ENCODE measurements at regions not wholly inside any gene's neighbourhood (a gene's known extent, or its start where the extent isn't known, plus 50 kb on each side); places are given as distances from the start of the nearest gene placed in this dataset.
"Not testable (repeated sequence)": the region's sequence is repeated elsewhere in the genome, so short reads cannot be mapped to it uniquely, and the experiment has no call there.

DNA sequence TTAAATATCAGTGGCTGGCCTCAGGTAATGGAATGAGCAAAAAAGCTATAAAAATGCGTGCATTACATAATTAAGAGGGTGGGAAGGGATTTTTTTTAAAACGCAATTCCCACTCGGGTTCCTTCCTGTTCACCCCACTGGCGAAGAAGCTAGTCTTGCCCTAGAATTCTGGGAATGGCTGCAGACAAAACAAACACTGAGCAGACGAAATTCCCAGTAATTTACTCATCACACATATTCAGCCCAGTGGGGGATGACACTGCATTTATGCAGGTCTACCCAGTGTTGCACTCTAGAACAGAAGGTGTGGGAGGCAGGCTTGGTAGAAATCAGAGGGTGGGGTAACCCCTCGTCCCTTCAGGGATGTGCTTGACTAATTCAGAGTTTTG, 2695.0 kb upstream of the DEFB115 start:
- DNase-seq (ENCODE audit: low read depth in 2 of 2): no peak

DNA sequence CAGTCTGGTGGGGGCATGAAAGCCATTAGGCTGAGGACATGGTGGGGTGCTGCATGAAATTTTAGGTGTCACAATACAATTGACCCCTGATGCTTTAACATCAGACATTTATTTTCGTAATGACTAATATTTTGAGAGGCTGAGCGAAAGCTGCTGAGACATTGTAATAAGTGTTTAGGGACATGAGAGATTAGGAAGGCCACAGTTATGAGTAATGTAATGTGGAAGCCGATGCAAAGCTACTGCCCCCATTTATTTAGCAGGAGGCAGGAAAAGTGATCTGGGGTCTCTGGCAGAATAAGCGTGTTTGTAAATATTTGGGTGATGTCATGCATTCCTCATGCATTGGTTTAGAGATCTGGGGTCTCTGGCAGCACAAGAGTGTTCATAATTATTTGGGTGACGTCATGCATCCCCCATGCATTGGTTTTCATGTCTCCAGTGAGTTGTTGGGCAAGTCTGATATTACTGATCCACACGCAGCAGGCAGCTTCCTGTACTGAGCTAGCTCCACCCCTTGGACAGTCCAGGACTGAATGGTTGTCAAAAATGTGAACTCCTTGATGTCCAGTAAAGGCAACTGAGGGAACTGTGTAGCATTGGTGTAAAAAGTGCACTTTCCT, 2694.5 kb upstream of the DEFB115 start:
- DNase-seq (ENCODE audit: low read depth in 2 of 2): not testable (repeated sequence)

DNA sequence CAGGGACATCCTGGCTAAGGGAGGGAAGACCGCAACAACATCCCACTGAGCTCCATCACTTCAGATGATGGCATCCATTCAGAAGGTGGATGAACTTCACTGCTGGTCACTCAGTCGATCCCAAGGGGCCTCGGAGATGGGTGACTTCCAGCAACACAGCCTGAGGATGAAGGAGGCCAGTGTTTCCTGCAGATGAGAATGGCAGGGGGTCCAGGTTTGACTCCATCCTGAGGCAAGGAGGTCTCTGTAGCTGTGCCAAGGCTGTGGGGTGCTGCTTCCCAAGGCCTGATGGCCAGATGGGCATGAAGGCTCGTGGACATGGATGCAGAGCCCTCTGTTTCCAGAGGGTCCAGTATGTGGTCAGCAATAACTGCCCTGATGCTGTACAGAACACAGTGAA, 2693.4 kb upstream of the DEFB115 start:
- DNase-seq (ENCODE audit: low read depth in 2 of 2): not testable (repeated sequence)

DNA sequence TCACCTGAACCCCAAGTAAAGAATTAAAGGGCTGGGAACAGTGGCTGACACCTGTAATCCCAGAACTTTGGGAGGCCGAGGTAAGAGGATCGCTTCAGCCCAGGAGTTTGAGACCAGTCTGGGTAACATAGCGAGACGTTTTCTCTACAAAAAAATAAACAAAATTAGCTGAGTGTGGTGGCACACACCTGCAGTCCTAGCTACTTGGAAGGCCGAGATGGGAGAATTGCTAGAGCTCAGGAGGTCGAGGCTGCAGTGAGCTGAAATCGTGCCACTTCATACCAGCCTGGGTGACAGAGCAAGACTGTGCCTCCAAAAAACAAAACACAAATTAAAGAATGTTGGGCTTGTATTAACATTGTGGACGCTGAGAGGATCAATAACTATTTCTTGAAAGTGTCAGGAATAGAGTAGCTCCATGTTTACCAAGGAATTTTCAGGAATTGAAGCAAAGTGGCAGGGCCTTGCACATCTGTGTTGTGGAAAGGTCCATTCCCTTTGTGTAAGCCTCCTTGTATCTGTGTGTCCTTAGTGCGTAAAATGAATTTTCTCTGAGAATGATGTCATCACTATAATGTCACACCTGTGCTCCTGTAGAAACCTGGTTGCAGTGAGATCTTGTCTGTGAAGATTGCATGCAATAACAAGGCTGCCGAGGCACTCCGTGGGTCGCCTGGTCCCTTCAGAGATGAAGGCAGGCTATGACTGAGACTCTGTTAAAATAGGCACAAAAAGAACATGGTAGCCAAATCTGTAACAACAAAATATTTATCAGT, 2692.6 kb upstream of the DEFB115 start:
- not testable (repeated sequence) for DNase-seq (ENCODE audit: low read depth in 2 of 2)

DNA sequence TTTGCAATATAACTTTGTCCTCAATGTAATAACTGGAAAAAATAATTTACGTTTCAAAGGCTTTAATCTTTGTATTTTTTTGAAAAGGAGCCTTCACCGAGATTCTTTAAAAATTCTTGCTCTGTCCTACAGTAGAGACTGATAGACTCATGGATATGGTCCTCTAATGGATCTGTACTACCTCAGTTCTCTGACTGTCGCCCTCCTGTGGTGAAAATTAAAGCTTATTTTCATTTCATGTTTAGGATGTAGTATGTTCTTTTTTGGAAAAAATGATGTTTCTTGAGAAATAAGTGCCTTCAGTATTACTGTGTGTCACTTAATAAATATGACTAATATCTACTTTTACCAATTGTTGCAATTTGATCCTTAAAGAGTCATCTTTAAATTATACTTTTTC, 2681.5 kb upstream of the DEFB115 start:
- DNase-seq (ENCODE audit: low read depth in 2 of 2): not testable (repeated sequence)

DNA sequence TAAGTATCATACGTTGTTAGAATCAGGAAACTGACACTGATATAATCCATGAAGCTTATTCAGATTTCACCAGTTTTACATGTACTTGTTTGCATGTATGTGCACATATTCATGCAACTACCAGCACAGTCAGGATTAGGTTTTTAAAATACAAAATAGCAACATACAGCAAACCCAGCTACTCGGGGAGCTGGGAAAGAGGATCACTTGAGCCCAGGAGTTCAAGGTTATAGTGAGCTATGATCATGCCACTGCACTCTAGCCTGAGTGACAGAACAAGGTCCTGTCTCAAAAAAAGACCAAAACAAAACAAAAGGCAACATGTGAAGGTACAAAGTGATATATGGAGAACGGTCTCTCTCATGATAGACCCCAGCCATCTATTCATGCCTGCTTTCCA, 2665.8 kb upstream of the DEFB115 start:
- DNase-seq (ENCODE audit: low read depth in 2 of 2): not testable (repeated sequence)

DNA sequence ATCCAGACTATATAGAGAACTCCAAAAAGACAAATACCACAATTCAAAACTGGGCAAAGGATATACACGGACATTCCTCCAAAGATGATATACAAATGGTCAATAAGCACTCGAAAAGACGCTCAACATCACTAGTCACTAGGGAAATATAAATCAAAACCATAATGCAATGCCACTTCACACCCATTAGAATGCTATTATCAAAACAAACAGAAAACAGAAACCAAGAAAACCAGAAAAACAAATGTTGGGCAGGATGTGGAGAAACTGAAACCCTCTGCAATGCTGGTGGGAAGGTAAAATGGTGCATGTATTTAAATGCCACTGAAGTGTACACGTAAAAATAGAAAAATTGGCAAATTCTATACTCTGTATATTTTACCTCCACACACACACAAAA, 2664.1 kb upstream of the DEFB115 start:
- not testable (repeated sequence) for DNase-seq (ENCODE audit: low read depth in 2 of 2)

DNA sequence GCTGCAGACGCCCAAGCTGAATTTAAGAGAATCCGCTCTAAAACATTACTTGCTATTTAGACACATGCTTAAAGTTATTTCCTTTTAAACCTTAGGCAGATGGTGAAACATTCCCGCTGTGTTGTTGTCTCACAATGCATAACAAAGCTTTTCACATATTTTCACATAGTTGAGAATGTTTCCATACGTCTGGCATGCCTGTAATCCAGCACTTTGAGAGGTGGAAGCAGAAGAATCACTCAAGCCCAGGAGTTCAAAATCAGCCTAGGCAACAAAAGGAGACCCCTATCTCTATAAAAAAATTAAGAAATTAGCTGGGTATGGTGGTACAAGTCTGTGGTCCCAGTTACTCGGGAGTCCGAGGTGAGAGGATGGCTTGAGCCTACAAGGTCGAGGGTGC, 2663.0 kb upstream of the DEFB115 start:
- not testable (repeated sequence) for DNase-seq (ENCODE audit: low read depth in 2 of 2)

DNA sequence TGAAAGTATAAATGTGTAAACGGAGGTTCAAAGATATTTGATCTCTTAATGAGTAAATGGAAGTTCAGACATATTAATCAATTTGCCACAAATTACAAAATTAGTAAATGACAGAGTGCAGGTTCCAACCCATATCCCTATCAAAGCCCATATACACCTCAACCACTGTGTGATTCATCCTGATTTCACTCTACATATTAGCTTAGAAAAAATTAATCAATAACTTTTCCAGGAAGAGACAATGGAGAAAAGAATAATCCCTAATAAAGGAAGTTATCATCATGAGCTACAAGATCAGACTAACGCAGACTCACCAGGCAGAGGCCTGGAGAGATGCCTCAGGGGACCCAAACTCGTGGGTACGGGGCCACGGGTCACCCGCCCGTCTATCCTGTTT, 2655.5 kb upstream of the DEFB115 start:
- DNase-seq (ENCODE audit: low read depth in 2 of 2): not testable (repeated sequence)

DNA sequence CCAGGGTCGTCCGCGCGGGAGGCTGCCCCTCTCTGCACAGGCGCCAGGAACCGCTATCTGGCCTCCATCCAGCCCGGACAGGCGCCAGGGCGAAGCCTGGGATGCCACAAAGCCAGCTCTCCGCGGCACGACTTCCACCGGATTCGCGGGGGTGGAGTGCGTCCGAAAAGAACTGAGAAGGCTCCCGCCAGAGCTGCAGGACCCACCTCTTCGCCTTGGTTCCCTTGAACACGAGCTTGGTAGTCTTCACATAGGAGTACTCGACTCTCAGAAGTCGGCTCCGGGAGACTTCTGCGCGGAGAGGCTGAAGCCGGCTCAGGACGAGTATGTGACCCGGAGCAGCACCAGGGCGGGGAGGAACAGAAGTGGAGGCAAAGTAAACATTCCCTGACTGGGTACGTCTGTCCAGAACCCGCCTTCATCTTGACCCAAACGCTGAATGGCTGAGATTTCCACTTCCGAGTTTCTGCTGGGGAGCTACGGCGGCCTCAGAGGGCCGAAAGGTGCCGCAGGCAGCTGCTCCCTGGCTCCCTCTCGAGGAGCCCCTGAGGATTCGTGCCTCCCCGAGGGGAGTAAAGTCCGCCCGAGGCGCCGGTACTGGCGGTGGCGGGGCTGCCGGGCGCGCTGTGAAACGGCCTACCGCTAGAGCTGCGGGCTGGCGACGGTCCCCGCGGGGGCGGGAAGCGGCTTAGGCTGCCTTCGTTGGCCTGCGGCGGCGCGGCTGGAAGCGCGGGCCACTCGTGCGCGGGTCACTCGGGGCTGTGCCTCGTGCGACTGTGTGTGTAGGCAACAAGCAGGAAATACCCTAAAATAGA, 2654.9 kb upstream of the DEFB115 start:
- DNase-seq (ENCODE audit: low read depth in 2 of 2): peak; percentile 54 to 66

DNA sequence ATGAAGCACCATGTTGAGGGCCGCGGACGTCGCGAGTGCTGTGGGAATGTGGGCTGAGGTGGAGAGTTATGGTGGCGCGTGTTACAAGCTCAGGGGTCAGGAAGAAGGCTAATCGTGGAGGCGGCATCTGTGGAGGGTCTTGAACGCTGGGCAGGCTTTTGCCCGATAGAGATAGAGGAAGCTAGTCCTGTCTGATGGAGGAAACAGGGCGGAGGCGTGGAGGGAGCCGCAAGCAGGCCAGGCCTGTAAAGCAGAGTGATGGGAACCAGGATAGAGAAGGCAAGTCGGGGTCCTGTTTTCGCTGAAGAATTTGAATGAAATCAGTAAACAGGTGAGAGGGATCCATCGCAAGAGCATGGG, 2654.3 kb upstream of the DEFB115 start:
- not testable (repeated sequence) for DNase-seq (ENCODE audit: low read depth in 2 of 2)

DNA sequence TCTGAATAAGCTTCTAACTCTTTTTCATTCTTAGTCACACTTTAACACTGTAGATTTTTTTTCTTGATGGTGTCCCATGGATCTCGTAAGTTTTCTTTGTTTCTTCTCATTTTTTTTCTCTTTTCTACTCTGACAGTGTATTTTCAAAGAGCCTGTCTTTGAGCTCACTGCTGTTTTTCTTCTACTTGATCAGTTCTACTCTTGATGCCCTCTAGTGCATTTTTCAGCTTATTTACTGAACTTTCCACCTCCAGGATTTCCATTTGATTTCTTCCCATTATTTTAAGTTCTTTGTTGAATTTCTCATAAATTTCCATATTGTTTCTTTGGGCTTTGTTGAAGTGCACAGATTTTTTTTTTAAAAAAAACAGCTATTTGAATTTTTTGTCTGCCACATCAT, 2641.1 kb upstream of the DEFB115 start:
- DNase-seq (ENCODE audit: low read depth in 2 of 2): no peak

DNA sequence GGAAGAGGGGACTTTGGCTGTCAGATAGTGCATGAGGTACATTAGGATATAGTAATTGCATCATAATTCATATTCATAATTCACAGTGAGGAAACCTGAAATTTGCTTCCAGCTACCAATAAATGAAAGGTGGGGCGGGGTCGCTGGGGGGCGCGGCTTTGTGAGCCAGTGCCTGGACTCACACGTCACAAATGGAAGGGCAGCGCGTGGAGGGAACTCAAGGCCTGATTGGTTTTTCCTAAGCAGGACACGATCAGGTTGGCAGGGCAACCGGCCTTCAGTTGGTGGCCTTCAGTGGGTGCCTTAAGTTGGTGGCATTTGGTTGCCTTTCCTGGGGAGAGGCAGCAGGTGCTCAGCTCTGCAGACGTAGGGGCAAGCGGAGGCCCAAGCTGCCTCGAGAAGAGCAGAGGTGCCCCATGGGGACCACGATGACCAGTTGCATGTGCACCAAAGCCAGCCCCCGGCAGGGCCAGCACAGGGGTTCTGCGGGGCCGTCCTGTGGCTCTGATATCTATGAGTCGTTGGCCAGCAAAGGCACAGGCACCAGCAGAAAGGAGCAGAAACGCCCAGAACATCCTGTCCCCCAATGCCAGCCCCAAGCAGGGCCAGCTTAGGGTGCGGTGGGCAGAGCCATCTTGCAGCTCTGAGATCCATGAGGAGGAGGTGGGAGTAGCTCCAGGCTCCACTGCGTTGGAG, 2637.4 kb upstream of the DEFB115 start:
- not testable (repeated sequence) for DNase-seq (ENCODE audit: low read depth in 2 of 2)

DNA sequence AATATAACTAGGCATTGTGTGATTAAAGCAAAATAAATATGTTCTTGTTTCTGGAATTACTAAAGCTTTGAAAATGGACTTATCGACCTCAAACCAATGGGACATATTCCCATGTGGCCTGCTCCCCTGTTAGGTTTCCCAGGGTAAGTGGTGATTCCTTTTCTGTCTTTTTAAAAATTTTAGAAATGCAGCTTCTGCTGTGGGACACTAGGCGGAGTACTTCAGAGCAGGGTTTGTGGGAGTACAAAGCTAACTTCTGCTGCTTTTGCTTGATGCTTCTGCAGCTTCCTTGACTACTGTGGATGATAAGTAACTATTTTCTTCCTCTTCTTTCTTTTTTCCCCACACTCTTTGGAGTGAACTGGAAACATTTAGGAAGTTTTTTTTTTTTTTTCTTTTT, 2632.4 kb upstream of the DEFB115 start:
- DNase-seq (ENCODE audit: low read depth in 2 of 2): not testable (repeated sequence)

DNA sequence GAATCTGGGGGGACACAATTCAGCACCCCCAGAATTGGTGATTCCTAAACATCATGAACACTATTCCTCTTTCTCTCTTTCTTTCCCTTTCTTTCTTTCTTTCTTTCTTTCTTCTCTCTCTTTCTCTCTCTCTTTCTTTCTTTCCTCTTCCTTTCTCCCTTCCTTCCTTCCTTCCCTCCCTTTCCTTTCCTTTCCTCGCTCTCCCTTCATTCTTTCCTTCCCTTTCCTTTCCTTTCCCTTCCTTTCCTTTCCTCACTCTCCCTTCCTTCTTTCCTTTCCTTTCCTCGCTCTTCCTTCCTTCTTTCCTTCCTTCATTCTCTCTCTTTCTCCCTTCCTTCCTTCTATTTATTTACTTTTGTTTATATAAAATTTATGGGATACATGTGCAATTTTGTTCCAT, 2616.6 kb upstream of the DEFB115 start:
- not testable (repeated sequence) for DNase-seq (ENCODE audit: low read depth in 2 of 2)

Measured in stimulated activated CD8-positive, alpha-beta memory T cell treated with anti-CD3 and anti-CD28 coated beads, Interleukin-7, amount 100 ng/mL, for 1 hour (primary cell).